HG03571 (cell line): ENCODE measurements at regions not wholly inside any gene's neighbourhood (a gene's known extent, or its start where the extent isn't known, plus 50 kb on each side); places are given as distances from the start of the nearest gene placed in this dataset.

Experiments
- ATAC-seq: cut with Tn5 transposase; IDR thresholded peaks from one replicate; pipeline ENCODE4 v1.9.1; 2021; ENCODE audit not compliant: unreplicated experiment

DNA sequence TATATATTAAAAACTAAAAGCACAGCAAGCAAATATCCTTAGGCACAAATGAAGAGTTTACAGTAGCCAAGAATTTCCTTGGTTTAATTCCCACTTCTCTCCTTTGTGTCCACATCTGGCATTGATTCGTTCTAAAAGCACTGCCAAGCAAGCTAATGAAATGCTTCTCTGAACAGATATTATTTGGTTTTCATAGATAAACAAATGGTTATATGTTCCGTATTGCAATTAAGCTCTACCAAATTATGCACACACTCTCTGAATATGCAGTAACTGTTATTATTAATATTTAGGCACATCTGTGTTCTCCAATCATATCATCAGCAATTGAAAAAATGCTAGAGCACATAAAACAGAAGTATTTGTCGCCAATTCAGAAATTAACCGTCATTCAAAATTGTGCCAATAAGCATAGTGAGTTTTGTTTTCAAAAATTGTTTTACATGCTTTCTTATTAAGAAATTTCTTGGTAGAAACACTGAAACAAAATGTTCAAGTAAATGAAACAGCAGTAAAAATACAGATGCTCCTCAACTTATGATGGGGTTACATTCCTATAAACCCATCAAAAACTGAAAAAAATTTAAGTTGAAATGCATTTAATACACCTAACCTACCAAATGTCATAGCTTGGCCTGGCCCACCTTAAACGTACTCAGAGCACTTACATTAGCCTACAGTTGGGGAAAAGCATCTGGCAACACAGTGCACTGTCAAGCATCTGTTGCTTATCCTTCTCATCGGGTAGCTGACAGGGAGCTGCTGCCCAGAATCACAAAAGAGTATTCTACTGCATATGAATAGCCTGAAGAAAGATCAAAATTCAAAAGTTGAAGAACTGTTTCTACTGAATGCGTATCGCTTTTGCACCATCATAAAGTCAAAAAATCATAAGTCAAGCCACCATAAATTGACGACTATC lies 2134.7 kb downstream of the PCDH9 start:
- no peak for ATAC-seq

DNA sequence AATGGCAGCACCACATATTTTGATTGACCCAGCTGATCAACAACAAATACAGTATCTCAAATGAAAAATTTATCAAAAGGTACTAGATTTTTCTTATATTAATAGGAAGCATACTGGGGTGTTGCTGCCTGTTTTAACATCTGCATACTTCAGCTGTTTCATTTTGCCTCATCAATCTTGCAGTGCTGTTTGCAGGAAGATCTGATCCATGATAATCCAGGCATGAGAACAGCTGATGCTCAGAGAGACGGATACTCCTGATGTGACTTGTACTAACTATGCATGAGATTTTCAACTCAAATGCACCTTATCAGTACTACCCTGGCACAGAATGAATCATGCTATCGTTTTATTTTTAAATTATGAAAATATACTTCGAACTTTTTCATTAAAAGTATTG lies 2136.8 kb downstream of the PCDH9 start:
- no peak for ATAC-seq

DNA sequence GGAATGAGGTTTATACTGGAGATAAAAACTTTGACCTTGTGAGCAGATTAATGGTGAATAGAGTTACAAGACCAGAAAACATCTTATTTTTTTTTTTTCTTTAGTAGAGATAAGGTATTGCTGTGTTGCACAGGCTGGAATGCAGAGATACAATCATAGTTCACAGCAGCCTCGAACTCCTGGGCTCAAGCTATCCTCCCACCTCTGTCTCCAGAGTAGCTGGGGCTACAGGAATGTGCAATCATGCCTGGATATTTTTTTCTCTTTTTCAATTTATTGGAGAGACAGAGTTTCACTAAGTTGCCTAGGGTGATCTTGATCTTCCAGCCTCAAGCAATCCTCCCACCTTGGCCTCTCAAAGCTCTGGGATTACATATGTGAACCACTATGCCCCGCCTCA lies 2139.1 kb downstream of the PCDH9 start:
- no peak for ATAC-seq

DNA sequence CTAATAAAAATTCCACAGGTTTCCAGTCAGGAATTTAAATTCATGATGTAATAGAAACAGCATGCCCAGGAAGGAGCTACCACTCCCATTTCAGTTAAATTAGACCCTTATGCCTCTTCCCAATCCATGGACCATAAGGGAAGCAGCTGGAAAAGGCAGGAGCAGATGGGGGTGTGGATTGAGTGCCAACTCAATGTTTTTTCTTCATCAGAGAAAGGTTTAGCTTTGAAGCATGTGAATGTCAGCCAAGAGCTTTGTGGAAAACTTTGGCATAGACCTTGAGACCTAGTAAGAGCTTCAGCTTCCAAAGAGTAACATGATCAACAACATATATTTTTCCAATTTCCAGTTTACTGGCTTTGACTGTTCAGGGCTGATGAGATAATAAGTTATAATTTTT lies 2139.9 kb downstream of the PCDH9 start:
- ATAC-seq = no peak

DNA sequence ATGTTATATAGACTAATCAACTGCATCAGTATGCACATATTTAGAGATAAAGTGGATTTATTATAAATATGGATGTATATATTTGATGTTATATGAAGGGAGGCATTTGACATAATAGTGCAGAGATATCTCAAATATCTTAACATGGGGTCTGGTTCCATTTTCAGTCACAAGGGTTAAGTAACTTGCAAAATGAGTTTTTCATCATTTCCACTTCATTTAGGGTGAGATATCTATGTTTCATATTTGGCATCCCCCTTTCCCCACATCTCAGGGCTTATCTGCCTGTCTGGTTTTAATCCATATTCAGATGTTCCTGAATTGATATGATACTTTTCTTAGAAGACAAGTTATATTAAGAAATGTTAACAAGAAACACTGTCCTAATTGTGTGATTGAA lies 2141.2 kb downstream of the PCDH9 start:
- no peak for ATAC-seq

DNA sequence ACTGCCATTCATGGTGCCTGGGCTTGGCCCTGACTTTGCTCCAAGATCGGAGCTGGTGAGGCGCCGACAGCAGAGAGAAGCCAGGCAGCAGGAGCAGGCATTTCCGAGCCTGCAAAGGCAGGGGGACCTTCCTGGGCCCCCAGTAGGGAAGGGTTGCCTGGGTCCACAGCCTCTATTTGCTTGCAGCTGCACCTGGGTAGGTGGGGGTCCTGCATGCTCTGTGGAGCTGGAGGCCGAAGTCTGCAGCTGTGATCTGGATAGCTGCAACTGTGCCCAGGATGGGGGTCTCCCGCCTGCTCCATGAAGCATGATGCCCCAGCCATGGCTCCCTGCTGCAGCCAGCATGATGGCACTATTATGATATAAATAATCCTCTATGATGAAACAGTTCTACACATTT lies 2144.2 kb downstream of the PCDH9 start:
- no peak for ATAC-seq

DNA sequence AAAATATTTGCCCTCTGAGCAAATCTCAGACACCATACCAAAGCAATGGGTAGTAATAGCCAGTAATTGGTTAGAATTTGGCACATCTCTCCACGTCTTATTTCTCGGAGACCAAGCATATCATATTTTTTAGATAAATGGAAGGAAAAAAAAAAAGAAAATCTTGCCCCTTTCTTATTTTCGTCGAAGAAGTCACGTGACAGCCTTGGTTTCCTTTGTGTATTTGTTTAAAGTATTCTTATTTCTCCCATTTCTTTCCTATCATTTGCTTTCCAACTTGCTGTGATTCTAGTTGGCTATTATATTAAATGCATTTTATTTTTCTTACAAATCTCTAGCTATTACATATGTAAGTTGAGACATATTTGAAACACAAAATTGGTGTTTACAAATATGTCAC lies 2155.9 kb downstream of the PCDH9 start:
- no peak for ATAC-seq

DNA sequence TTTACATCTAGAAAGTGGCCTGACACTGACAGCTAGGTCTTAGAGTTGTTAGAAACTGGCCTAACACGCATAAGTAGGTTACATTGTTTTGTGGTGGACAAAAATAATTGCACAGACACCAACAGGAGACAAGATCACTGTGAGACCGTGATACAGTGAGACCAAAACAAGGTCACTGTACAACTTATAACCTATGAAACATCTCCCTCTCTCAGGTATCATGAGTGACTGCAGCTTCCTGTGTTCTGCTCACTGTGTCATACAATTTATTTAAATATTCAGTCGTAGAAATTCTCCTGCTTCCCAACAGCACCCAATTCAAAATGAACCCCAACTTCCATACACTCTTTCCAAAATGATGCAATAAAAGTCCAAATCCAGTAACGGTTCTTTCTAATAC lies 2165.2 kb downstream of the PCDH9 start:
- no peak for ATAC-seq

DNA sequence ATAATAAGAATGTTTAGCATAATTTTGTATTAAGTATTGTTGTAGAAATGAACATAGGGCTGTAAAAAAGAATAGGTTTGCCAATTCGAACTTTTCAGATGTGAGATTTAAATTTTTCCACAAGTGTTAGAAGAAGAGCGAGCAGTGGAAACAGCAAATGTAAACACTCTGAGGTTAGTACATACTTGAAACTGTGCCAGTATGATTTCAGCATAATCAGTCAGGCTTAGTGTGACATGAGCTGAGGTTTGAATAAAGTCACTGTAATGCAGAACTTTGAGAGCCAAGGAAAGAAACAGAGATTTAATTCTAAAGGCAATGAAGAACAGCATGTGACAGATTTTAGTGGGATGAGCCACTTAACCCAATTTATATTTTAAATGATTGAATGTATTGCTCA lies 2166.4 kb downstream of the PCDH9 start:
- ATAC-seq = no peak

DNA sequence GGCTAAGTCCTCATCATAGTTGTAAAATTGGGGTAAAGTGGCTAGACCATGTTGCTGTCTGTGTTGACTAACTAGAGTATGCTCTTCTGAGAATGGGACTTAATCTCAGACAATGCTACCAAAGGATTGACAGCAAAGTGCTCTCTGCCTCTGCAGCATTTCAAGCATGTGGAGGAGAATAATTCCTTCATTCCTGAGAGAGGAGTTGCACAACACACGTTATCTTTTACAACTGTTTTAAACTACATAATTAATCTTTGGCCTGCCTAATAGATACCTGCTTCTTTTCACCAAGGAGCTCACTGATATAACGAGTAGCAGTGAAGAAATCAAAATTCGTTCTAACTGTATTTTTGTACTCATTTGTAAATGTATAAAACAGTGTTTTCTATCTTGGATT lies 2172.2 kb downstream of the PCDH9 start:
- no peak for ATAC-seq

DNA sequence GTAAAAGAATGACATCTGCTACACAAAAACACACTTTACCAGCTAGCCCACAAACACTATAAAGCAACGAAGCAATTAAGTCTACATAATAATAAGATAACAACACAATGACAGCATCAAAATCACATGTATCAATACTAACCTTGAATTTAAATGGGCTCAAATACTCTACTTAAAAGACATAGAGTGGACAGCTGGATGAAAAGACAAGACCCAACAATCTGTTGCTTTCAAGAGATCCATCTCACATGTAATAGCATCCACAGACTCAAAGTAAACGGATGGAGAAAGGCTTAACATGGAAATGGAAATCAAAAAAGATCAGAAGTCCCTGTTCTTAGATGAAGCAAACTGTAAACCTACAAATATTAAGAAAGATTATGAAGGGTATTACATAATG lies 2175.9 kb downstream of the PCDH9 start:
- no peak for ATAC-seq

DNA sequence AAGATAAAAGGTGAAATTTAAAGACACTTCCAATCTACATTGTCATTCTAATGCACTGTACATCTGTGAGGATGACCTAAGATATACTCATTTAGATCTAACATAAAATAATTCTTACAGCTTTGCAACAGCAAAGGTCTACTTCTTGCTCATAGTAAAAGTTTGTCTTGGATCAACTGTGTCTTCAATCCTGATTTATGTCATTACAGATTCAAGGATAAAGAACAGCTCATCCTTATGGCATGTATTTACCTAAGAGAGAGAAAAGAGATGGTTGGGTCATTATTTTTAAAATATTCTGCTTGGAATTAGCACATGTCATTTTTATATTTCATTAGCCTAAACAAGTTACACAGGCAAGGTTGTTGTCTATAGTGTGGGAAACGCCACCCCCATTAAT lies 2193.1 kb downstream of the PCDH9 start:
- ATAC-seq = no peak

DNA sequence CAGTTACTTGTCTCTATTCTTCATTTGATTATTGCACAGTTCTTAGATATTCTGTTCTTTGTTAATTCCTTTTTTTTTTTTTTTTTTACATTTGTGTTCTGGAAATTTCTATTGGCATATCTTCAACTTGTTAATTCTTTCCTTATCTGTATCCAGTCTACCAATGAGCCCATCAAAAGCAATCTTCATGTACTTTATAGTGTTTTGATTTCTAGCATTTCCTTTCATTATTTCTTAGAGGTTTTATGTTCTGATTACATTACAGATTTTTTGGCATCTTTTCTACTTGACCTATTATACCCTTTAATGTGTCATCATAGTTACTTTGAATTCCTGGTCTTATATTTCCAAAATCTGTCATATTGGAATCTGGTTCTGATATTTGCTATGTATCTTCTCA lies 2194.8 kb downstream of the PCDH9 start:
- no peak for ATAC-seq

DNA sequence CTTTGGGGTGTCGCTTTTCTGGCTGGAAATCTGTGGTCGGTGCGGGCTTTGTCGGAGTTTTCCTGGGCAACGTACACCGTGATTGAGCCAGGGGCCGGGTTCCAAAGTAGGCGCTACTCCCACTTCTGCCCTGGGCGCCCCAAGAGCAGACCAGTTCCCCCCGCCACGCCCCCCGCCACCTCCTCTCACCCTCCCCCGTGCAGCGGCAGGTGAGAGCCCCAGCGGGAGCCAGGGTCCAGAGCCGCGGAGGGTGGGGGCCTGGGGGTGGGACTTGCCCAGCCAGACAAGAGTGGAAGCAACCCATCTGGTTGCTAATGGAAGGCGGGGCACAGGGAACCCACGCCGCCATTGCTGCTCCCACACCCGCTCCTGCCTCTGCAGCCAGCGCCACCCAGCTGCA lies 2195.9 kb downstream of the PCDH9 start:
- no peak for ATAC-seq

DNA sequence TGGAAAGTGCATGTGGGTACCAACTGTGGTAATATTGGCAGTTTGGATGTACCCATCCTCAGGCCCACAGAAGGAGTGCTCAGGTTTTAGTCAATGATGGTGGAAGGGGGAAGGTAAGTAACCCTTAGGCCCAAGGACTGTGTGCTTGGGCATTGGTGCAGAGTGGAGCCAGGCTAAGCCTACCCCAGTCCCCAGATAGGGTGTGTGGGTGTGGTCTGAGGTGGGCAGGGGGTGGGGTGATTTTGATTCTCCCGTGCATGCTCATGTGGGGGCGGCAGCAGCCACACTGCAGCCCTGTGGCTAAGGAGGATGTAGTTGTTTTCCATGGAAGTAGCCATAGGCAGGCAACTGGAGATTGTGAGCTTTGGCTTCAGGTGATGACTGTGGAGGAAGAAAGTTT lies 2197.3 kb downstream of the PCDH9 start:
- no peak for ATAC-seq

DNA sequence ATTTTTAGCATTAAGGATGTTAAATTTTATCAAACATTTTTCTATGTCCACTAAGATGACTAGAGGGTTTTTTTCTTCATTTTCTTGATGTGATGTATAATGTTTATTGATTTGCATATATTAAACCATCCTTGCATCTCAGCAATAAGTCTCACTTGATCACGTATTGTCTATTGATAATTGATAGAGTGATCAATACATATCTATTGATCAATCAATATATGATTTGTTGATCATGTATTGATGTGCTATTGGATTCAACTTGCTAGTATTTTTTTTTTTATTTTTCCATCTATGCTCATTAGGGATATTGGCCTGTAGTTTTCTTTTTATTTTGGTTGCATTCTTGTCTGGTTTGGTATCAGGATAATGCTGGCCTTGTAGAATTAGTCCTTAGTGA lies 2202.0 kb downstream of the PCDH9 start:
- no peak for ATAC-seq

DNA sequence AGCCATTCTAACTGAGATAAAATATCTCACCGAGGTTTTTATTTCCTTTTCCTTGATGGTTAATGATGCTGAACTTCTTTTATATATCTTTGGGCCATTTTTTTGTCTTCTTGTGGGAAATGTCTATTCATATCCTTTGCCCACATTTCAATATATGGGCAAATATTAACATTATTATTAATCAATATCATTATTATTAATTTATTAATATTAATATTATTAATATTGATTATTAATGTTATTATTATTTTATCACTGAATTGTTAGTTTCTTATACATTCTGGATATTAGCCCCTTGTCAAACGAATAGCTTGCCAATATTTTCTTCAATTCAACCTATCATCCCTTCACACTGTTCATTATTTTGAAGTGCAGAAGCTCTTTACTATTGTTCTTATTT lies 2203.6 kb downstream of the PCDH9 start:
- ATAC-seq = no peak

DNA sequence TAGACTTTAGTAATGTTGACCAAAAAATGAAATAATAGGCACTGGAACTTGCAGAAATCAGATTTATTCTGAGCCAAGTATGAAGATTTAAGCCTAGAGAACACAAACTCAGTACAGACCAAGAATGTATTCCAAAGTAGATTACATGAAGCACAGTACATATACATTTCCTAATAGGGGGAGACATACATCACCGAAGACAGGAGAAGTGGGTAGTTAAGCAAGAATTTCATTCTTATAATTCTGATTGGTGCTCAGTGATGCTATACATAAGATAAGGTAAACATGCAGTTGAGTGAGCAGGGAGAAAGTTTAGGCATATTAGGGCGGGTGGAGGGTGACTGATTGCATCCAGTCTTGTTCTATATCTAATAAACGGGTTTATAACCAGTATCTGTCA lies 2218.8 kb downstream of the PCDH9 start:
- ATAC-seq = no peak

DNA sequence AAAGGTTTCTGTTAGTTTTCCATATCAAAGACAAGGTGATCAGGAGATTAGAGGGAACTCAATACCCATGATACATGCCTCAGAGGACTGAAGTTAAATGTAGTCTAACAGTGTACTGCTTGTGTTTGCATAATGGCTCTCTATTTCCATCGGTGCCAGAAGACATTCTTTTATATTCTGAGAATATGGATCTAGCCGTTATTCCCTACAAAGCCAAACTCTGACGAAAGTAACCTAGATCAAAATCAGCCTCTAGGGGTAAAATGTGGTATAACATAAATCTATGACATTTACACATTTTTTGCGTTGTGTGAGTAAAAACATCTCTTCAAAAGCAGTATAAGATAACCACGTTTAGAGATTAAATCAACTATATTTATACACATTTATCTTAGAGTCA lies 2232.7 kb downstream of the PCDH9 start:
- ATAC-seq = no peak

DNA sequence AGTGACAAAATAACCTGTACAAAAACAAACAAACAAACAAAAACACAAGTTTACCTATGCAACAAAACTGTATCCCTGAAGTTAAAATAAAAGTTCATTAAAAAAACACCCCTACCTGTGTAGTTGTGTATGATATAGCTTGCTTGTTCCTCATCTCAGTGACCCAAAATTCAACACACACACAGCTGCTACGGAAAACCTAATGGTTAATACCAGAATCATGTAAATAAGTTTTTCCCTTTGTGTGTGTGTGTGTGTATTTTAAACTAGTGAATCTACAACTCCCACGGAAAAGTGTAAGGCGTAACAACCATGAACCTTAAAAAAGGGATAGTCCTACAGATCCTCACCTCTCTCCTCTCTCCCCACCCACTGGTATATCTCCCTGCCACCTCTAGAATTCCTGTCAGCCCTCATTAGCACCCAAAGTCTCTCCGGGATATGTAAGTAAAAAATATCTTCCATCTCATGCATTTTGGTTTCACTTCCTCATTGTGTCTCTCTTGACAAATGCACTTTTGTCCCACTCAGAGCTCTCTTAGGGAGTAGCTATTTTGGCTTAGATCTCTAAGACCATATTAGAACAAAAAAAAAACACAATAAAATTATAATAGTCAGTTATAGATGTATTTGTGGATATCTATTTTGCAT lies 2236.5 kb downstream of the PCDH9 start:
- ATAC-seq = no peak

DNA sequence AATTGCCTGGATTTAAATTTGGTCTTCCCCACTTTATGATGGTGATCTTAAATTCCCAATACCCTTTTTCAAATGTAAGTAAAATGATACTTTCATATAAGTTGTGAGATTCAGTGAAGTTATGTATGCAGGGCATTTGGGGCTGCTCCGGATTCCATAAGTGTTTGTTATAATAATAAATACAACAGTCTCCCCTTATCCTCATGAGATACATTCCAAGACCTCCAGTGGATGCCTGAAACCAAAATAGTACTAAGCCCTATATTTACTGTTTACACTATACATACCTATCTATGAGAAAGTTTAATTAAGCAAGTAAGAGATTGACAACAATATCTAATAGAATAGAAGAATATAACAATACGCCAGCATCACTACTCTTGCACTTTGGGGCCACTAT lies 2237.8 kb downstream of the PCDH9 start:
- no peak for ATAC-seq

DNA sequence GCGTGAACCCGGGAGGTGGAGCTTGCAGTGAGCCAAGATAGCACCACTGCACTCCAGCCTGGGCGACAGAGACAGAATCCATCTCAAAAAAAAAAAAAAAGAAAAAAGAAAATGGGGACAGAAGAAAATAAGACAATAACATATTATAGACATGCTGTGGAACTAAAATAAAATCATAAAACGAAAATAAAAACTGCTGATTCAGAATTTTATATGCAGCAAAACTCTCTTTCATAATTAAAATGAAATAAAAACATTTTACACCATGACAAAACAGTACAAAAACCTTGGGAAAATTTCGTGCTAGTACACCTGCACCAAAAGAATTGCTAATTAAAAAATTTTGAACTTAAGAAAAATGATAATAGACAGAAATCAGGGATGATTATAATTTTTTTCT lies 2245.1 kb downstream of the PCDH9 start:
- no peak for ATAC-seq

DNA sequence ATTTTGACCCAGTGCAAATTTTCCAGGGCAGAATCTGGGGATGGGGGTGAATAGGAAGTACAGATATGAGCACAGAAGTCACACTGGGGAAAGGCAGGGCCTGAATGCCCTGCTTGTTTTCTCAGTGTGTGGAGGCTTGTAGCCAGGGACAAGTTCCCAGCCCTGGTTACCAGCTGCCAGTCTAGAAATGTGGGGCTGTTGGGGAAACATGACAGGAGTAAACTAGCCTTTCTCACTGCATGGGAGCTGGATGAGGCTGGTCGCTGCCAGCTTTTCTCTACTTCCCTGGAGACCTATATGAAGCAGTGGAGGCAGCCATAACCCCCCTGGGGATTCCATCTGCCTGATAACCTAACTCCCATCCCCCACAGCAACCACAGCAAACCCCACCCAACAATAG lies 2267.7 kb downstream of the PCDH9 start:
- ATAC-seq = no peak
